Body of pancreas (tissue), 4 donors: ENCODE measurements at regions not wholly inside any gene's neighbourhood (a gene's known extent, or its start where the extent isn't known, plus 50 kb on each side); places are given as distances from the start of the nearest gene placed in this dataset.

Experiments used
- ATAC-seq: fragments of 150-250 bp; one replicate; pipeline ENCODE4 v1.9.1; 2016
- DNase-seq, 4 donors: peaks; one replicate each; pipeline ENCODE4 v3.0.0-alpha.2; 2019
- H3K27ac ChIP-seq, 4 donors: fragments of 200-600 bp; sonication (generic); 1 replicate in 3 of 4; 2 replicates in 1 of 4; pipeline versions ENCODE4 v1.5.1 to v1.6.1; 2016 to 2019; ENCODE audit warnings: mild to moderate bottlenecking in 1 of 4, mixed read lengths in 1 of 4, moderate library complexity in 1 of 4
- H3K27me3 ChIP-seq, 2 donors: fragments of 200-600 bp; sonication (generic); one replicate each; pipeline ENCODE4 v1.6.0; 2016; ENCODE audit warnings: mild to moderate bottlenecking in 1 of 2
- H3K36me3 ChIP-seq, 2 donors: fragments of 200-600 bp; sonication (generic); replicated peaks in 1 of 2; 2 replicates each; pipeline ENCODE4 v1.5.1; 2016; ENCODE audit warnings: low read depth in 2 of 2; ENCODE audit not compliant: insufficient read depth in 1 of 2
- H3K4me1 ChIP-seq: fragments of 200-600 bp; sonication (generic); one replicate; pipeline ENCODE4 v1.6.0; 2016
- H3K4me3 ChIP-seq, 2 donors: fragments of 200-600 bp; sonication (generic); 1 replicate in 1 of 2; 2 replicates in 1 of 2; pipeline ENCODE4 v1.5.1; 2016 to 2019
- H3K9me3 ChIP-seq, 3 donors: fragments of 200-600 bp; sonication (generic); 1 replicate in 2 of 3; 2 replicates in 1 of 3; pipeline ENCODE4 v1.5.1; 2016
- CTCF ChIP-seq, 7 experiments: fragments of 450-650 bp in 4 of 7; fragments of 200-600 bp in 3 of 7; sonication (generic) in 3 of 7; IDR thresholded peaks; one replicate each; pipeline ENCODE4 v1.5.1; 2016 to 2019; ENCODE audit warnings: antibody characterized with exemption in 7 of 7
- POLR2A ChIP-seq, 3 donors: fragments of 450-650 bp; IDR thresholded peaks; one replicate each; pipeline ENCODE4 v1.6.1; 2016; ENCODE audit warnings: antibody characterized with exemption in 3 of 3, mild to moderate bottlenecking in 2 of 3
- WGBS, 2 donors: methylation state at CpG; one replicate each; pipeline ENCODE4 v1.1.5; 2017; 5-methylcytosine and 5-hydroxymethylcytosine counted together
- intact Hi-C: fragments of 100-400 bp; cut with DNase I; formaldehyde crosslinking; loops from one replicate; pipeline ENCODE4 v1.15.1; 2023

DNA sequence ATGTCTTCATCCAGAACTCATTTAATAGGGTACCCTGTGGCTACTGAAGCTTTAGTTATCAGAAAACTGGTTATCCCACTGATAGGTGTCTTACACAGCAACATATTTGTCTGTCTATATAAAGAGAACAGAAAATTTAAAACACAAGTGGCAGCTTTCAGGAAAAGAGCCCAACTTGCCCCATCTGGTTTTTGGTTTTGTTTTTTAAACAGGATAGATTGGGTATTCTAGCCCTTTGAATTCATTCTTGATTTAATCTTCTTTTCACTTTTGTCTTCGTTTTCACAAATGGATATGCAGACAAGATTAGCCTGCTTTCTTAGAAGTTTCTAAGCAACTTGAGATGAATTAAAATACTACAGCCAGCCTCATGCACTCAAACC lies 91.3 kb downstream of the KLF6 start:
- no peak for DNase-seq
- H3K27ac ChIP-seq, result no peak overlapping the region
- WGBS, 2 donors, result 38 to 47% methylated on average over 1 of the region's 1 CpG
- H3K27me3 ChIP-seq, result no peaks in the 10 kb centered on the region
- H3K4me3 ChIP-seq, result no peak overlapping the region
- no peak for ATAC-seq
- no peaks in the 10 kb centered on the region for H3K4me1 ChIP-seq
- no peak for TF ChIP-seq CTCF (IDR thresholded peaks at IDR 0.05)
- no peak for TF ChIP-seq POLR2A (IDR thresholded peaks at IDR 0.05)
- no peaks in the 10 kb centered on the region for H3K36me3 ChIP-seq
- intact Hi-C loops, result no loop called here
- no peaks in the 10 kb centered on the region for H3K9me3 ChIP-seq

GRCh38 chr10:3693022-3693697 lies 91.8 kb downstream of the KLF6 start:
- intact Hi-C loops, result no loop called here
- Histone ChIP-seq H3K36me3 (no peaks in the 10 kb centered on the region), H3K27me3 (no peaks in the 10 kb centered on the region), H3K4me1 (no peaks in the 10 kb centered on the region), H3K9me3 (no peaks in the 10 kb centered on the region), H3K4me3 (no peak overlapping the region), H3K27ac (no peak overlapping the region)
- WGBS, 2 donors, result 79 to 88% methylated on average over 11 of the region's 11 CpGs
- TF ChIP-seq CTCF (IDR thresholded peaks at IDR 0.05) (no peak), POLR2A (IDR thresholded peaks at IDR 0.05) (no peak)
- ATAC-seq (no peak), DNase-seq (no peak)

GRCh38 chr10:3692387-3692999 lies 92.5 kb downstream of the KLF6 start:
- no peak overlapping the region for H3K4me3 ChIP-seq
- TF ChIP-seq CTCF (IDR thresholded peaks at IDR 0.05), result no peak
- TF ChIP-seq POLR2A (IDR thresholded peaks at IDR 0.05), result no peak
- no peak for DNase-seq
- H3K4me1 ChIP-seq, result no peaks in the 10 kb centered on the region
- ATAC-seq, result no peak
- H3K27ac ChIP-seq, result no peak overlapping the region
- H3K27me3 ChIP-seq, result no peaks in the 10 kb centered on the region
- intact Hi-C loops, result no loop called here
- H3K36me3 ChIP-seq, result no peaks in the 10 kb centered on the region
- H3K9me3 ChIP-seq, result no peaks in the 10 kb centered on the region
- 38 to 41% methylated on average over 7 of the region's 7 CpGs for WGBS, 2 donors

- no peak overlapping the region for H3K27ac ChIP-seq
- ATAC-seq (no peak), DNase-seq (no peak)
- H3K9me3 ChIP-seq, result no peaks in the 10 kb centered on the region
- intact Hi-C loops, result no loop called here
- no peak for TF ChIP-seq POLR2A (IDR thresholded peaks at IDR 0.05)
- no peak for TF ChIP-seq CTCF (IDR thresholded peaks at IDR 0.05)
- H3K27me3 ChIP-seq, result no peaks in the 10 kb centered on the region
- 76 to 88% methylated on average over 4 to 8 of the region's 8 CpGs for whole genome bisulfite sequencing, 2 donors
- H3K4me1 ChIP-seq, result no peaks in the 10 kb centered on the region
- H3K4me3 ChIP-seq, result no peak overlapping the region
- H3K36me3 ChIP-seq, result no peaks in the 10 kb centered on the region
These were observed 93.5 kb downstream of the KLF6 start for GRCh38 chr10:3691482-3691881.
